ENCODE measurements at regions not wholly inside any gene's neighbourhood (a gene's known extent, or its start where the extent isn't known, plus 50 kb on each side); places are given as distances from the start of the nearest gene placed in this dataset.

DNA sequence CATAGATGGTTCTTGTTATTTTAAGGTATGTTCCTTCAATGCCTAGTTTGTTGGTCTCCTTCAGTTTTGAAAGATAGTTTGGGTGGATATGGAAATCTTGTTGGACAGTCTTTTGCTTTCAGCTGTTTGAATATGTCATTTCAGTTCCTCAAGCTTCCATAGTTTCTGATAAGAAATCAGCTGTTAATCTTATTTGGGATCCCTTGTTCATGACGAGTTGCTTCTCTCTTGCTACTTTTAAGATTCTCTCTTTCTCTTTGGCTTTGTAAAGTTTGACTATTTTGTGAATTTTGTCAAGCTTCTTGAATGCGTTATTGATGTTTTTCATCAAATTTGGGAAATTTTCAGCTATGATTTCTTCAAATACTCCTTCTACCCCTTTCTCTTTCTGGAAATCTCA lies 129.5 kb downstream of the GNL3L start:
- H3K4me3 ChIP-seq (ENCODE audit: low read depth, low read length): no peak overlapping the region
- no peak for DNase-seq (ENCODE audit: low read depth)
- TF ChIP-seq, protein P1, sequence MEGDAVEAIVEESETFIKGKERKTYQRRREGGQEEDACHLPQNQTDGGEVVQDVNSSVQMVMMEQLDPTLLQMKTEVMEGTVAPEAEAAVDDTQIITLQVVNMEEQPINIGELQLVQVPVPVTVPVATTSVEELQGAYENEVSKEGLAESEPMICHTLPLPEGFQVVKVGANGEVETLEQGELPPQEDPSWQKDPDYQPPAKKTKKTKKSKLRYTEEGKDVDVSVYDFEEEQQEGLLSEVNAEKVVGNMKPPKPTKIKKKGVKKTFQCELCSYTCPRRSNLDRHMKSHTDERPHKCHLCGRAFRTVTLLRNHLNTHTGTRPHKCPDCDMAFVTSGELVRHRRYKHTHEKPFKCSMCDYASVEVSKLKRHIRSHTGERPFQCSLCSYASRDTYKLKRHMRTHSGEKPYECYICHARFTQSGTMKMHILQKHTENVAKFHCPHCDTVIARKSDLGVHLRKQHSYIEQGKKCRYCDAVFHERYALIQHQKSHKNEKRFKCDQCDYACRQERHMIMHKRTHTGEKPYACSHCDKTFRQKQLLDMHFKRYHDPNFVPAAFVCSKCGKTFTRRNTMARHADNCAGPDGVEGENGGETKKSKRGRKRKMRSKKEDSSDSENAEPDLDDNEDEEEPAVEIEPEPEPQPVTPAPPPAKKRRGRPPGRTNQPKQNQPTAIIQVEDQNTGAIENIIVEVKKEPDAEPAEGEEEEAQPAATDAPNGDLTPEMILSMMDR (IDR thresholded peaks at IDR 0.05; ENCODE audit: insufficient read depth, low read depth, low read length, missing control alignments): no peak

GRCh38 chrX:54675762-54676161 lies 122.3 kb downstream of the ITIH6 start:
- TF ChIP-seq, protein P1 (IDR thresholded peaks at IDR 0.05; ENCODE audit: insufficient read depth, low read depth, low read length, missing control alignments): no peak
- no peak overlapping the region for H3K4me3 ChIP-seq (ENCODE audit: low read depth, low read length)
- no peak for DNase-seq (ENCODE audit: low read depth)

- no peak overlapping the region for H3K4me3 ChIP-seq (ENCODE audit: low read depth, low read length)
- no peak for DNase-seq (ENCODE audit: low read depth)
These were observed 102.8 kb downstream of the ITIH6 start for GRCh38 chrX:54695231-54695630.

GRCh38 chrX:54695816-54696487 lies 102.1 kb downstream of the ITIH6 start:
- no peak overlapping the region for H3K4me3 ChIP-seq (ENCODE audit: low read depth, low read length)
- TF ChIP-seq, protein P1 (IDR thresholded peaks at IDR 0.05; ENCODE audit: insufficient read depth, low read depth, low read length, missing control alignments): no peak
- DNase-seq (ENCODE audit: low read depth): peak; percentile 63

More at GRCh38 chrX:54695231-54695630, 102.8 kb downstream of the ITIH6 start:
- TF ChIP-seq, protein P1 (IDR thresholded peaks at IDR 0.05; ENCODE audit: insufficient read depth, low read depth, low read length, missing control alignments): no peak

Data from GM12865 (cell line).